B cell (primary cell): ENCODE measurements at regions not wholly inside any gene's neighbourhood (a gene's known extent, or its start where the extent isn't known, plus 50 kb on each side); places are given as distances from the start of the nearest gene placed in this dataset.

Source experiments
- ATAC-seq: fragments of 200-7000 bp; cut with Tn5 transposase; one replicate; pipeline ENCODE4 v1.10.0; 2021; ENCODE audit warnings: low read depth, mild to moderate bottlenecking, moderate number of reproducible peaks, moderate library complexity
- CTCF ChIA-PET: fragments of 350-600 bp; sonication (Branson Sonifier 250); formaldehyde crosslinking; loops from one replicate; lab custom pipeline; 2021; ENCODE audit warnings: antibody characterized with exemption, inconsistent platforms; lab: Charles Lee
- POLR2A ChIA-PET: fragments of 350-600 bp; sonication (Branson Sonifier 250); formaldehyde crosslinking; loops from one replicate; lab custom pipeline; 2021; ENCODE audit warnings: antibody characterized with exemption; lab: Charles Lee
- DNase-seq: peaks from one replicate; pipeline ENCODE4 v3.0.0; 2013
- H2AFZ ChIP-seq: 2 replicates; pipeline ENCODE4 v1.6.1; 2012; ENCODE audit warnings: mild to moderate bottlenecking, low read depth, low read length; ENCODE audit not compliant: insufficient read depth, poor library complexity, severe bottlenecking
- H3K27ac ChIP-seq, 2 donors: 1 replicate in 1 of 2; 2 replicates in 1 of 2; pipeline ENCODE4 v1.5.1; 2012 to 2013; ENCODE audit warnings: low read length in 2 of 2, mild to moderate bottlenecking in 2 of 2, moderate library complexity in 1 of 2
- H3K27me3 ChIP-seq, 4 experiments: fragments of 200-600 bp in 1 of 4; sonication (generic) in 1 of 4; replicated peaks in 1 of 4; 1 replicate in 2 of 4; 2 replicates in 2 of 4; pipeline versions ENCODE4 v1.6.1 to v1.7.0; 2013 to 2016; ENCODE audit warnings: low read length in 3 of 4, mild to moderate bottlenecking in 2 of 4, mixed read lengths in 1 of 4, moderate library complexity in 1 of 4; ENCODE audit not compliant: insufficient read depth in 4 of 4, control insufficient read depth in 3 of 4; ENCODE audit errors: control extremely low read depth in 1 of 4
- H3K36me3 ChIP-seq, 2 experiments: replicated peaks in 1 of 2; 1 replicate in 1 of 2; 2 replicates in 1 of 2; pipeline versions ENCODE4 v1.6.1 to v1.7.1; 2013; ENCODE audit warnings: low read length in 1 of 2; ENCODE audit not compliant: insufficient read depth in 2 of 2, control insufficient read depth in 1 of 2; ENCODE audit errors: control extremely low read depth in 1 of 2, extremely low read depth in 1 of 2
- H3K4me1 ChIP-seq, 2 donors: fragments of 200-600 bp in 1 of 2; sonication (generic) in 1 of 2; 1 replicate in 1 of 2; 2 replicates in 1 of 2; pipeline versions ENCODE4 v1.5.1 to v1.6.1; 2013 to 2017; ENCODE audit warnings: low read length in 2 of 2; ENCODE audit not compliant: control insufficient read depth in 2 of 2, insufficient read depth in 2 of 2
- H3K4me2 ChIP-seq: replicated peaks from 2 replicates; pipeline ENCODE3; 2012; ENCODE audit warnings: mild to moderate bottlenecking, low read depth, low read length; ENCODE audit not compliant: poor library complexity, severe bottlenecking
- H3K4me3 ChIP-seq, 5 experiments: fragments of 200-600 bp in 1 of 5; sonication (generic) in 1 of 5; 1 replicate in 3 of 5; 2 replicates in 2 of 5; pipeline versions ENCODE4 v1.5.1 to v1.7.0; 2011 to 2016; ENCODE audit warnings: low read length in 4 of 5, mild to moderate bottlenecking in 4 of 5, low read depth in 2 of 5, control low read depth in 1 of 5, moderate library complexity in 1 of 5; ENCODE audit not compliant: insufficient read depth in 1 of 5; ENCODE audit errors: control extremely low read depth in 1 of 5, extremely low read depth in 1 of 5
- H3K79me2 ChIP-seq: fragments of 200-600 bp; sonication (generic); one replicate; pipeline ENCODE4 v1.6.0; 2016; ENCODE audit warnings: low read length; ENCODE audit not compliant: control insufficient read depth, insufficient read depth
- H3K9ac ChIP-seq: fragments of 200-600 bp; sonication (generic); 2 replicates; pipeline ENCODE4 v1.6.1; 2017; ENCODE audit warnings: mild to moderate bottlenecking, low read length, moderate library complexity
- H3K9me3 ChIP-seq, 3 donors: one replicate each; pipeline versions ENCODE4 v1.6.1 to v1.7.1; 2013; ENCODE audit warnings: low read length in 2 of 3; ENCODE audit not compliant: control insufficient read depth in 2 of 3, insufficient read depth in 1 of 3; ENCODE audit errors: control extremely low read depth in 1 of 3
- H4K20me1 ChIP-seq: 2 replicates; pipeline ENCODE4 v1.6.0; 2012; ENCODE audit warnings: mild to moderate bottlenecking, low read length; ENCODE audit not compliant: insufficient read depth, control insufficient read depth, poor library complexity, severe bottlenecking
- H3K27ac Mint-ChIP-seq: one replicate; pipeline ENCODE4 v1.8.0; 2021; ENCODE audit warnings: mixed read lengths
- H3K27me3 Mint-ChIP-seq: one replicate; pipeline ENCODE4 v1.8.0; 2021; ENCODE audit warnings: mixed read lengths
- H3K4me1 Mint-ChIP-seq: one replicate; pipeline ENCODE4 v1.8.0; 2021; ENCODE audit warnings: mixed read lengths
- H3K4me3 Mint-ChIP-seq: one replicate; pipeline ENCODE4 v1.8.0; 2021; ENCODE audit warnings: mixed read lengths
- H3K9me3 Mint-ChIP-seq: one replicate; pipeline ENCODE4 v1.8.0; 2022; ENCODE audit warnings: mixed read lengths; ENCODE audit not compliant: insufficient read depth
- EZH2 ChIP-seq: IDR thresholded peaks from 2 replicates; pipeline ENCODE4 v1.6.1; 2012; ENCODE audit warnings: borderline replicate concordance, low read depth, mild to moderate bottlenecking, moderate library complexity, low read length; ENCODE audit not compliant: insufficient read depth, poor library complexity, severe bottlenecking
- WGBS: methylation state at CpG from one replicate; pipeline ENCODE4 v1.1.5; 2013; ENCODE audit warnings: missing lambda C conversion rate; ENCODE audit not compliant: insufficient coverage; 5-methylcytosine and 5-hydroxymethylcytosine counted together
- intact Hi-C: fragments of 100-400 bp; cut with micrococcal nuclease; formaldehyde crosslinking; loops from one replicate; pipeline ENCODE4 v1.10.0; 2022
- TF ChIP-seq, protein P1 (sequence below): fragments of 200-600 bp; IDR thresholded peaks from one replicate; pipeline ENCODE4 v1.8.0; 2022; ENCODE audit warnings: antibody characterized with exemption, mild to moderate bottlenecking

DNA sequence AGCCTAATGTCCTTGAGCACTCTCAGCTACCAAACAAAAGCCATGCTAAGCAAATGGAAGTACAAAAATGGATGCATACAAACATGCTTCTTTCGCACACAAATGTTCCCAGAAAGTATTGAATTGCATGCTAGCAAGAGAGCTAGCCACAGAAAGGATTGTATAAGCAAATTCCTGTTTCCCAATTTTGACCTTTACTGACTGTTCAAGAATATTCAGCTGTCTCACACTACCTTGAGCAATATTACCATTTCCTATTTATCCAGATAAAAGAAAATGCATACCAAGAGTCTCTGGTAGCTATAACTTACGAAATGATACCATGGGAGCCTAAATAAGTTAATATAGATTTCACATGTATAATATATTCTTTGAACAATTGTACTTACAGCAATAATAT lies 264.6 kb downstream of the TMEM167A start:
- H3K9me3 Mint-ChIP-seq, result no peaks in the 10 kb centered on the region
- ChIA-PET POLR2A (no interaction called here), CTCF (no interaction called here)
- Histone ChIP-seq H2AFZ (no peak overlapping the region), H3K27ac (no peak overlapping the region), H3K27me3 (no peaks in the 10 kb centered on the region), H3K36me3 (no peaks in the 10 kb centered on the region), H3K4me1 (no peaks in the 10 kb centered on the region), H4K20me1 (no peaks in the 10 kb centered on the region), H3K9me3 (no peaks in the 10 kb centered on the region), H3K4me3 (no peak overlapping the region), H3K9ac (no peak overlapping the region), H3K4me2 (no peak overlapping the region), H3K79me2 (no peaks in the 10 kb centered on the region)
- H3K4me3 Mint-ChIP-seq, result no peak overlapping the region
- no peak for ATAC-seq
- H3K27me3 Mint-ChIP-seq, result no peaks in the 10 kb centered on the region
- WGBS, result 83% methylated on average over 1 of the region's 2 CpGs
- intact Hi-C loops, result no loop called here
- H3K27ac Mint-ChIP-seq, result no peak overlapping the region
- DNase-seq, result no peak
- TF ChIP-seq EZH2, result no peak
- TF ChIP-seq, protein P1, sequence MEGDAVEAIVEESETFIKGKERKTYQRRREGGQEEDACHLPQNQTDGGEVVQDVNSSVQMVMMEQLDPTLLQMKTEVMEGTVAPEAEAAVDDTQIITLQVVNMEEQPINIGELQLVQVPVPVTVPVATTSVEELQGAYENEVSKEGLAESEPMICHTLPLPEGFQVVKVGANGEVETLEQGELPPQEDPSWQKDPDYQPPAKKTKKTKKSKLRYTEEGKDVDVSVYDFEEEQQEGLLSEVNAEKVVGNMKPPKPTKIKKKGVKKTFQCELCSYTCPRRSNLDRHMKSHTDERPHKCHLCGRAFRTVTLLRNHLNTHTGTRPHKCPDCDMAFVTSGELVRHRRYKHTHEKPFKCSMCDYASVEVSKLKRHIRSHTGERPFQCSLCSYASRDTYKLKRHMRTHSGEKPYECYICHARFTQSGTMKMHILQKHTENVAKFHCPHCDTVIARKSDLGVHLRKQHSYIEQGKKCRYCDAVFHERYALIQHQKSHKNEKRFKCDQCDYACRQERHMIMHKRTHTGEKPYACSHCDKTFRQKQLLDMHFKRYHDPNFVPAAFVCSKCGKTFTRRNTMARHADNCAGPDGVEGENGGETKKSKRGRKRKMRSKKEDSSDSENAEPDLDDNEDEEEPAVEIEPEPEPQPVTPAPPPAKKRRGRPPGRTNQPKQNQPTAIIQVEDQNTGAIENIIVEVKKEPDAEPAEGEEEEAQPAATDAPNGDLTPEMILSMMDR, result no peak
- no peaks in the 10 kb centered on the region for H3K4me1 Mint-ChIP-seq

DNA sequence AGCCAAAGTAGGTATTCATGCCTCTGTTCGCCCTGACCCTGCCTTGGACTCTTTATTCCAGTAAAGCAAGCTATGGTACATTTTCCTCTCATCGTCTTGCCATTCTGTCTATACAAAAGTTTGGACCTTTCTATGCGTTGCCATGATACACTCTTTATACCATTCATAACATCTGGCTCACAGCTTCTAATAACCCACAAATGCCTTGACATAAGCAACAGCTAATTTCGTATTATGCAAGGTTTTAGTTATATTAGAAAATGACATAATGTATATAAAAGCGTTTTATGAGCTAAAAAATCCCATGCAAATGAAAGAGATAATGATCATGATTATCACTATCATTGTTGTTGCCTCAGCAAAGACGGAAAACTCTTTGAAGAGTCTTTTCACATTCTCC lies 265.7 kb downstream of the TMEM167A start:
- Histone ChIP-seq H3K4me1 (no peaks in the 10 kb centered on the region), H3K36me3 (no peaks in the 10 kb centered on the region), H3K9me3 (no peaks in the 10 kb centered on the region), H3K9ac (no peak overlapping the region), H3K27me3 (no peaks in the 10 kb centered on the region), H4K20me1 (no peaks in the 10 kb centered on the region), H3K4me3 (no peak overlapping the region), H3K27ac (no peak overlapping the region), H3K4me2 (no peak overlapping the region), H3K79me2 (no peaks in the 10 kb centered on the region), H2AFZ (no peak overlapping the region)
- CTCF ChIA-PET, result no interaction called here
- POLR2A ChIA-PET, result no interaction called here
- H3K27me3 Mint-ChIP-seq, result no peaks in the 10 kb centered on the region
- no peak for DNase-seq
- H3K27ac Mint-ChIP-seq, result no peak overlapping the region
- no peak for ATAC-seq
- H3K4me1 Mint-ChIP-seq, result no peaks in the 10 kb centered on the region
- no peak overlapping the region for H3K4me3 Mint-ChIP-seq
- no peak for TF ChIP-seq EZH2
- TF ChIP-seq, protein P1, result no peak
- intact Hi-C loops, result no loop called here
- no peaks in the 10 kb centered on the region for H3K9me3 Mint-ChIP-seq
- 100% methylated on average over 3 of the region's 6 CpGs for WGBS
